LNCAP (cell line): ENCODE measurements at regions not wholly inside any gene's neighbourhood (a gene's known extent, or its start where the extent isn't known, plus 50 kb on each side); places are given as distances from the start of the nearest gene placed in this dataset.
A peak's percentile ranks its signal among the peaks of the same experiment; 100 is the strongest.

ENCODE experiments used
- CTCF ChIP-seq: fragments of 450-650 bp; IDR thresholded peaks from 2 replicates; pipeline ENCODE4 v1.5.1; 2017; ENCODE audit warnings: mild to moderate bottlenecking

GRCh38 chr18:57980573-57981307 is 63.3 kb upstream of the NEDD4L start:
- no peak for TF ChIP-seq CTCF

- no peak for TF ChIP-seq CTCF
Observed at GRCh38 chr18:57976230-57976773, 67.7 kb upstream of the NEDD4L start.

GRCh38 chr18:57975805-57976204 is 68.2 kb upstream of the NEDD4L start:
- no peak for TF ChIP-seq CTCF

GRCh38 chr18:57974585-57975265 is 69.3 kb upstream of the NEDD4L start:
- TF ChIP-seq CTCF = no peak

GRCh38 chr18:57973889-57974288 is 70.1 kb upstream of the NEDD4L start:
- TF ChIP-seq CTCF = no peak

- peak; percentile 41; the same call in 1 of the 2 replicates for TF ChIP-seq CTCF
Observed at GRCh38 chr18:57970356-57971095, 73.5 kb upstream of the NEDD4L start.

- no peak for TF ChIP-seq CTCF
Observed at GRCh38 chr18:57969824-57970223, 74.2 kb upstream of the NEDD4L start.
